Mesenchymal stem cell (in vitro differentiated cells and primary cell): ENCODE measurements at regions not wholly inside any gene's neighbourhood (a gene's known extent, or its start where the extent isn't known, plus 50 kb on each side); places are given as distances from the start of the nearest gene placed in this dataset.

ENCODE experiments used
- DNase-seq: peaks from one replicate; pipeline ENCODE4 v3.0.0-alpha.2; 2013
- H2AFZ ChIP-seq: one replicate; pipeline ENCODE4 v1.6.1; 2013; ENCODE audit warnings: low read depth, mild to moderate bottlenecking, control low read depth, inconsistent platforms, low read length, moderate library complexity
- H2AK5ac ChIP-seq: 2 replicates; pipeline ENCODE4 v1.6.1; 2013; ENCODE audit warnings: low read length, moderate library complexity, mild to moderate bottlenecking, inconsistent platforms; ENCODE audit not compliant: severe bottlenecking
- H2BK120ac ChIP-seq: one replicate; pipeline ENCODE4 v1.6.1; 2013; ENCODE audit warnings: low read depth, mild to moderate bottlenecking, inconsistent platforms, low read length, moderate library complexity
- H2BK12ac ChIP-seq, 2 experiments: one replicate each; pipeline ENCODE4 v1.6.1; 2013; ENCODE audit warnings: inconsistent platforms in 2 of 2, low read length in 2 of 2, mild to moderate bottlenecking in 2 of 2, moderate library complexity in 2 of 2, control low read depth in 1 of 2
- H2BK15ac ChIP-seq: one replicate; pipeline ENCODE4 v1.6.1; 2013; ENCODE audit warnings: mild to moderate bottlenecking, low read depth, inconsistent platforms; ENCODE audit not compliant: poor library complexity, severe bottlenecking
- H2BK5ac ChIP-seq: 2 replicates; pipeline ENCODE4 v1.6.1; 2013; ENCODE audit warnings: low read depth, mild to moderate bottlenecking, low read length, control low read depth, inconsistent platforms; ENCODE audit not compliant: poor library complexity, severe bottlenecking
- H3K14ac ChIP-seq, 2 experiments: one replicate each; pipeline ENCODE4 v1.6.1; 2013; ENCODE audit warnings: inconsistent platforms in 2 of 2, low read length in 2 of 2, control low read depth in 1 of 2, mild to moderate bottlenecking in 1 of 2, moderate library complexity in 1 of 2
- H3K18ac ChIP-seq, 2 experiments: one replicate each; pipeline ENCODE4 v1.6.1; 2013; ENCODE audit warnings: inconsistent platforms in 2 of 2, low read length in 2 of 2, control low read depth in 1 of 2, low read depth in 1 of 2, mild to moderate bottlenecking in 1 of 2
- H3K23ac ChIP-seq, 2 experiments: one replicate each; pipeline ENCODE4 v1.6.1; 2013; ENCODE audit warnings: inconsistent platforms in 2 of 2, low read length in 2 of 2, mild to moderate bottlenecking in 2 of 2, moderate library complexity in 2 of 2, control low read depth in 1 of 2
- H3K27ac ChIP-seq: 2 replicates; pipeline ENCODE4 v1.5.1; 2013; ENCODE audit warnings: mild to moderate bottlenecking, moderate library complexity, low read length, control low read depth, inconsistent platforms; ENCODE audit not compliant: poor library complexity, severe bottlenecking
- H3K27me3 ChIP-seq, 2 experiments: 2 replicates each; pipeline versions ENCODE4 v1.6.1 to v1.7.0; 2013; ENCODE audit warnings: low read length in 2 of 2, mild to moderate bottlenecking in 2 of 2, moderate library complexity in 2 of 2, control low read depth in 1 of 2, inconsistent platforms in 1 of 2; ENCODE audit not compliant: control insufficient read depth in 1 of 2, insufficient read depth in 1 of 2
- H3K36me3 ChIP-seq, 2 experiments: 2 replicates each; pipeline versions ENCODE4 v1.6.1 to v1.7.0; 2013; ENCODE audit warnings: low read length in 2 of 2, control low read depth in 1 of 2, inconsistent platforms in 1 of 2, low read depth in 1 of 2, mild to moderate bottlenecking in 1 of 2; ENCODE audit not compliant: insufficient read depth in 2 of 2, control insufficient read depth in 1 of 2
- H3K4ac ChIP-seq, 2 experiments: one replicate each; pipeline ENCODE4 v1.6.1; 2013; ENCODE audit warnings: inconsistent platforms in 2 of 2, low read length in 2 of 2, mild to moderate bottlenecking in 2 of 2, moderate library complexity in 2 of 2, control low read depth in 1 of 2, low read depth in 1 of 2
- H3K4me1 ChIP-seq: 2 replicates; pipeline ENCODE4 v1.6.1; 2013; ENCODE audit warnings: low read depth, low read length, control low read depth; ENCODE audit not compliant: control insufficient read depth, insufficient read depth
- H3K4me2 ChIP-seq: 2 replicates; pipeline ENCODE4 v1.6.1; 2013; ENCODE audit warnings: low read length, mild to moderate bottlenecking, inconsistent platforms; ENCODE audit not compliant: poor library complexity, severe bottlenecking
- H3K4me3 ChIP-seq, 2 experiments: 2 replicates each; pipeline versions ENCODE4 v1.5.1 to v1.7.0; 2013; ENCODE audit warnings: low read length in 2 of 2, mild to moderate bottlenecking in 2 of 2, control low read depth in 1 of 2, low read depth in 1 of 2; ENCODE audit not compliant: insufficient read depth in 1 of 2
- H3K79me1 ChIP-seq: replicated peaks from 2 replicates; pipeline ENCODE4 v1.6.1; 2013; ENCODE audit warnings: mild to moderate bottlenecking, control low read depth, low read length, inconsistent platforms; ENCODE audit not compliant: poor library complexity, severe bottlenecking
- H3K9ac ChIP-seq: 2 replicates; pipeline ENCODE4 v1.7.0; 2013; ENCODE audit warnings: mild to moderate bottlenecking, low read length, moderate library complexity
- H3K9me3 ChIP-seq: 2 replicates; pipeline ENCODE4 v1.7.0; 2013; ENCODE audit warnings: mild to moderate bottlenecking, low read length; ENCODE audit not compliant: control insufficient read depth
- H4K8ac ChIP-seq: one replicate; pipeline ENCODE4 v1.6.1; 2013; ENCODE audit warnings: inconsistent platforms, mild to moderate bottlenecking, low read length, moderate library complexity
- H4K91ac ChIP-seq: one replicate; pipeline ENCODE4 v1.6.1; 2013; ENCODE audit warnings: mild to moderate bottlenecking, low read length, inconsistent platforms
- WGBS: methylation state at CpG from one replicate; pipeline ENCODE4 v1.1.7; 2013; ENCODE audit warnings: mixed read lengths; 5-methylcytosine and 5-hydroxymethylcytosine counted together

- no peaks in the 10 kb centered on the region for H3K4me1 ChIP-seq
- H3K14ac ChIP-seq, result no peak overlapping the region
- no peak overlapping the region for H4K91ac ChIP-seq
- H2BK120ac ChIP-seq, result no peak overlapping the region
- no peak overlapping the region for H4K8ac ChIP-seq
- no CpG with 5 or more reads among the region's 4 CpGs for WGBS
- H3K4me3 ChIP-seq, result no peak overlapping the region
- no peak overlapping the region for H3K4me2 ChIP-seq
- no peak overlapping the region for H3K9ac ChIP-seq
- H3K4ac ChIP-seq, result no peak overlapping the region
- H3K79me1 ChIP-seq, result no peaks in the 10 kb centered on the region
- no peak overlapping the region for H3K18ac ChIP-seq
- H3K27ac ChIP-seq, result no peak overlapping the region
- no peak for DNase-seq
- no peaks in the 10 kb centered on the region for H3K36me3 ChIP-seq
- H2BK15ac ChIP-seq, result no peak overlapping the region
- peaks cover 55% of the 10 kb centered on the region for H3K9me3 ChIP-seq
- no peaks in the 10 kb centered on the region for H3K27me3 ChIP-seq
- no peak overlapping the region for H2AFZ ChIP-seq
- no peak overlapping the region for H2AK5ac ChIP-seq
- H3K23ac ChIP-seq, result no peak overlapping the region
- H2BK12ac ChIP-seq, result no peak overlapping the region
- H2BK5ac ChIP-seq, result no peak overlapping the region
These were observed 584.9 kb downstream of the TMEM182 start for GRCh38 chr2:103346780-103347179.

GRCh38 chr2:103353774-103354173, 591.9 kb downstream of the TMEM182 start:
- H2BK5ac ChIP-seq, result no peak overlapping the region
- no peaks in the 10 kb centered on the region for H3K27me3 ChIP-seq
- H2BK120ac ChIP-seq, result no peak overlapping the region
- H3K9me3 ChIP-seq, result peaks cover 26% of the 10 kb centered on the region
- H4K8ac ChIP-seq, result no peak overlapping the region
- no peak overlapping the region for H3K4me3 ChIP-seq
- no peak overlapping the region for H3K9ac ChIP-seq
- no peak overlapping the region for H3K18ac ChIP-seq
- no peak overlapping the region for H2BK12ac ChIP-seq
- no peak overlapping the region for H2AFZ ChIP-seq
- no peaks in the 10 kb centered on the region for H3K4me1 ChIP-seq
- H3K4me2 ChIP-seq, result no peak overlapping the region
- H3K14ac ChIP-seq, result no peak overlapping the region
- H2BK15ac ChIP-seq, result no peak overlapping the region
- H4K91ac ChIP-seq, result no peak overlapping the region
- 70% methylated on average over 9 of the region's 10 CpGs for WGBS
- no peak overlapping the region for H3K23ac ChIP-seq
- H3K79me1 ChIP-seq, result no peaks in the 10 kb centered on the region
- no peaks in the 10 kb centered on the region for H3K36me3 ChIP-seq
- H2AK5ac ChIP-seq, result no peak overlapping the region
- DNase-seq, result no peak
- no peak overlapping the region for H3K27ac ChIP-seq
- H3K4ac ChIP-seq, result no peak overlapping the region

GRCh38 chr2:103355287-103355686, 593.5 kb downstream of the TMEM182 start:
- WGBS, result 93% methylated on average over 1 of the region's 1 CpG
- Histone ChIP-seq H3K23ac (no peak overlapping the region), H3K27ac (no peak overlapping the region), H2BK120ac (no peak overlapping the region), H2AFZ (no peak overlapping the region), H3K9ac (no peak overlapping the region), H2BK5ac (no peak overlapping the region), H3K4me1 (no peaks in the 10 kb centered on the region), H3K4me3 (no peak overlapping the region), H3K79me1 (no peaks in the 10 kb centered on the region), H4K91ac (no peak overlapping the region), H3K4me2 (no peak overlapping the region), H3K18ac (no peak overlapping the region), H3K14ac (no peak overlapping the region), H2BK12ac (no peak overlapping the region), H3K4ac (no peak overlapping the region), H3K36me3 (no peaks in the 10 kb centered on the region), H2AK5ac (no peak overlapping the region), H3K9me3 (peaks cover 19% of the 10 kb centered on the region), H3K27me3 (no peaks in the 10 kb centered on the region), H4K8ac (no peak overlapping the region), H2BK15ac (no peak overlapping the region)
- no peak for DNase-seq

GRCh38 chr2:103361712-103362111, 599.9 kb downstream of the TMEM182 start:
- Histone ChIP-seq H3K14ac (no peak overlapping the region), H3K9ac (no peak overlapping the region), H3K4me1 (no peaks in the 10 kb centered on the region), H3K4me3 (no peak overlapping the region), H2BK120ac (no peak overlapping the region), H2BK12ac (no peak overlapping the region), H3K23ac (no peak overlapping the region), H3K9me3 (peaks cover 8% of the 10 kb centered on the region), H3K79me1 (no peaks in the 10 kb centered on the region), H2BK15ac (no peak overlapping the region), H3K27ac (no peak overlapping the region), H2AK5ac (no peak overlapping the region), H3K36me3 (no peaks in the 10 kb centered on the region), H3K4ac (no peak overlapping the region), H3K4me2 (no peak overlapping the region), H2BK5ac (no peak overlapping the region), H2AFZ (no peak overlapping the region), H4K91ac (no peak overlapping the region), H3K27me3 (no peaks in the 10 kb centered on the region), H3K18ac (no peak overlapping the region), H4K8ac (no peak overlapping the region)
- 89% methylated on average over 7 of the region's 21 CpGs for WGBS
- no peak for DNase-seq
